Right renal cortex interstitium (tissue), 3 donors: ENCODE measurements at regions not wholly inside any gene's neighbourhood (a gene's known extent, or its start where the extent isn't known, plus 50 kb on each side); places are given as distances from the start of the nearest gene placed in this dataset.
A peak's percentile ranks its signal among the peaks of the same experiment; 100 is the strongest.
"Not testable (repeated sequence)": the region's sequence is repeated elsewhere in the genome, so short reads cannot be mapped to it uniquely, and the experiment has no call there.

Experiments used
- DNase-seq, 3 donors: peaks; one replicate each; pipeline ENCODE4 v3.0.0-alpha.2; 2013; ENCODE audit warnings: low read depth in 3 of 3, low spot score in 2 of 3

- no peak for DNase-seq
Measured at GRCh38 chr5:66234241-66234640, 90.1 kb downstream of the SREK1 start.

GRCh38 chr5:66238435-66238834 is 94.3 kb downstream of the SREK1 start:
- DNase-seq = no peak

GRCh38 chr5:66239034-66239433 is 94.9 kb downstream of the SREK1 start:
- DNase-seq = no peak

- no peak for DNase-seq
Measured at GRCh38 chr5:66241136-66241825, 97.2 kb downstream of the SREK1 start.

GRCh38 chr5:66242050-66242715 is 98.1 kb downstream of the SREK1 start:
- DNase-seq = no peak

- no peak for DNase-seq
Measured at GRCh38 chr5:66246608-66247007, 102.5 kb downstream of the SREK1 start.

- DNase-seq = no peak
Measured at GRCh38 chr5:66247176-66247960, 103.3 kb downstream of the SREK1 start.

GRCh38 chr5:66248874-66249273 is 104.8 kb downstream of the SREK1 start:
- no peak for DNase-seq

- no peak for DNase-seq
Measured at GRCh38 chr5:66249920-66250319, 105.8 kb downstream of the SREK1 start.

- no peak for DNase-seq
Measured at GRCh38 chr5:66252849-66253248, 108.7 kb downstream of the SREK1 start.

- DNase-seq = no peak
Measured at GRCh38 chr5:66255714-66256113, 111.6 kb downstream of the SREK1 start.

- DNase-seq = no peak
Measured at GRCh38 chr5:66273121-66273520, 129.0 kb downstream of the SREK1 start.

GRCh38 chr5:66276986-66277385 is 132.9 kb downstream of the SREK1 start:
- no peak for DNase-seq

- peak in 1 of 3 donors; percentile 42 for DNase-seq
Measured at GRCh38 chr5:66277981-66278380, 133.9 kb downstream of the SREK1 start.

- DNase-seq = no peak
Measured at GRCh38 chr5:66281294-66281693, 137.2 kb downstream of the SREK1 start.

- no peak for DNase-seq
Measured at GRCh38 chr5:66284588-66285342, 140.7 kb downstream of the SREK1 start.

- DNase-seq = no peak
Measured at GRCh38 chr5:66285343-66285922, 141.3 kb downstream of the SREK1 start.

GRCh38 chr5:66291771-66292170 is 147.7 kb downstream of the SREK1 start:
- no peak for DNase-seq

GRCh38 chr5:66293851-66294250 is 149.8 kb downstream of the SREK1 start:
- not testable (repeated sequence) for DNase-seq

GRCh38 chr5:66299463-66299862 is 155.4 kb downstream of the SREK1 start:
- no peak for DNase-seq

- no peak for DNase-seq
Measured at GRCh38 chr5:66302344-66302743, 158.2 kb downstream of the SREK1 start.
